ENCODE measurements at regions not wholly inside any gene's neighbourhood (a gene's known extent, or its start where the extent isn't known, plus 50 kb on each side); places are given as distances from the start of the nearest gene placed in this dataset.

GRCh38 chr7:7127773-7128172 lies 54.6 kb upstream of the C1GALT1 start:
- peaks cover 8 to 11% of the 10 kb centered on the region in 2 experiments for H3K4me1 Mint-ChIP-seq
- Histone ChIP-seq H2BK15ac (ENCODE audit: low read depth, low read length) (no peak overlapping the region), H4K91ac (ENCODE audit: insufficient read length, low read depth, low read length) (no peak overlapping the region), H3K4ac (ENCODE audit: low read depth, low read length) (no peak overlapping the region), H4K8ac (replicated peaks; ENCODE audit: insufficient read length, low read depth, low read length) (no peak overlapping the region), H3K79me2 (ENCODE audit: insufficient read depth, low read length) (no peaks in the 10 kb centered on the region), H3K56ac (ENCODE audit: insufficient read length, low read depth, low read length) (no peak overlapping the region), H3K79me1 (ENCODE audit: insufficient read depth, low read depth, low read length, poor library complexity, severe bottlenecking) (no peaks in the 10 kb centered on the region), H3K9me3 (ENCODE audit: control insufficient read depth, low read depth, low read length) (no peaks in the 10 kb centered on the region), H3T11ph (ENCODE audit: low read length) (no peak overlapping the region), H3K27me3 (ENCODE audit: insufficient read depth, low read length) (no peaks in the 10 kb centered on the region), H3K14ac (ENCODE audit: insufficient read depth, low read length) (no peak overlapping the region), H2AK5ac (ENCODE audit: insufficient read length, low read length) (no peak overlapping the region), H3K18ac (ENCODE audit: insufficient read length, low read depth, low read length) (no peak overlapping the region), H3K23ac (ENCODE audit: insufficient read length, low read depth, low read length) (no peak overlapping the region), H3K23me2 (ENCODE audit: insufficient read length, low read depth, low read length, poor library complexity, severe bottlenecking) (no peaks in the 10 kb centered on the region), H2BK120ac (ENCODE audit: low read depth, low read length, poor library complexity, severe bottlenecking) (no peak overlapping the region), H2AFZ (ENCODE audit: low read length) (no peak overlapping the region), H3K9ac (ENCODE audit: extremely low read depth, insufficient read length, low read length) (no peak overlapping the region), H3K27ac (ENCODE audit: insufficient read length, low read depth, low read length) (no peak overlapping the region), H2BK20ac (ENCODE audit: low read depth, low read length, poor library complexity, severe bottlenecking) (no peak overlapping the region), H4K20me1 (ENCODE audit: control insufficient read depth, insufficient read depth, insufficient read length) (no peaks in the 10 kb centered on the region), H4K5ac (ENCODE audit: insufficient read length, low read depth, low read length) (no peak overlapping the region), H2BK5ac (ENCODE audit: insufficient read length, low read length) (no peak overlapping the region), H3K4me1 (ENCODE audit: insufficient read depth, low read length) (no peaks in the 10 kb centered on the region; the same call in 1 of the 2 replicates), H3K4me2 (ENCODE audit: insufficient read depth, insufficient read length, low read length) (no peak overlapping the region), H2BK12ac (ENCODE audit: insufficient read length, low read depth, low read length) (no peak overlapping the region)
- no CpG with 5 or more reads among the region's 1 CpG for WGBS (ENCODE audit: extremely low coverage, insufficient read length, low lambda C conversion rate)
- no peaks in the 10 kb centered on the region for H3K36me3 Mint-ChIP-seq (ENCODE audit: insufficient read depth in 1 of 3, low read depth in 3 of 3)
- no peaks in the 10 kb centered on the region for H3K27me3 Mint-ChIP-seq (ENCODE audit: low read depth)
- no peak for DNase-seq
- no peaks in the 10 kb centered on the region for H3K9me3 Mint-ChIP-seq
- H3K4me3 Mint-ChIP-seq: no peak overlapping the region
- TF ChIP-seq CTCF (conservative IDR thresholded peaks at IDR 0.05): no peak
- H3K27ac Mint-ChIP-seq: no peak overlapping the region
